ENCODE measurements at regions not wholly inside any gene's neighbourhood (a gene's known extent, or its start where the extent isn't known, plus 50 kb on each side); places are given as distances from the start of the nearest gene placed in this dataset.

GRCh38 chr4:156710365-156711192 lies 261.0 kb downstream of the PDGFC start:
- ATAC-seq (no peak), DNase-seq (ENCODE audit: low spot score in 2 of 2) (no peak)
- H3K36me3 Mint-ChIP-seq, result no peaks in the 10 kb centered on the region
- peaks cover 6% of the 10 kb centered on the region for H3K9me3 Mint-ChIP-seq
- H3K27ac Mint-ChIP-seq, result no peak overlapping the region
- no peaks in the 10 kb centered on the region for H3K4me1 Mint-ChIP-seq
- no peak overlapping the region for H3K4me3 Mint-ChIP-seq

GRCh38 chr4:156705311-156705710 lies 266.3 kb downstream of the PDGFC start:
- ATAC-seq (no peak), DNase-seq (ENCODE audit: low spot score in 2 of 2) (no peak)
- Mint-ChIP-seq H3K27ac (no peak overlapping the region), H3K36me3 (no peaks in the 10 kb centered on the region), H3K4me1 (no peaks in the 10 kb centered on the region), H3K4me3 (no peak overlapping the region), H3K9me3 (peaks cover 5% of the 10 kb centered on the region)

GRCh38 chr4:156695163-156695562 lies 276.4 kb downstream of the PDGFC start:
- Mint-ChIP-seq H3K4me3 (no peak overlapping the region), H3K36me3 (no peaks in the 10 kb centered on the region), H3K9me3 (peaks cover 5% of the 10 kb centered on the region), H3K4me1 (no peaks in the 10 kb centered on the region), H3K27ac (no peak overlapping the region)
- DNase-seq (ENCODE audit: low spot score in 2 of 2) (no peak), ATAC-seq (no peak)

- H3K4me1 Mint-ChIP-seq, result no peaks in the 10 kb centered on the region
- no peak overlapping the region for H3K4me3 Mint-ChIP-seq
- ATAC-seq (no peak), DNase-seq (ENCODE audit: low spot score in 2 of 2) (no peak)
- H3K27ac Mint-ChIP-seq, result no peak overlapping the region
- peaks cover 5% of the 10 kb centered on the region for H3K9me3 Mint-ChIP-seq
- no peaks in the 10 kb centered on the region for H3K36me3 Mint-ChIP-seq
Measured at GRCh38 chr4:156694413-156694812, 277.2 kb downstream of the PDGFC start.

- Mint-ChIP-seq H3K27ac (no peak overlapping the region), H3K36me3 (no peaks in the 10 kb centered on the region), H3K4me1 (no peaks in the 10 kb centered on the region), H3K4me3 (no peak overlapping the region), H3K9me3 (peaks cover 9% of the 10 kb centered on the region)
- no peak for DNase-seq (ENCODE audit: low spot score in 2 of 2)
- ATAC-seq, result no peak
Measured at GRCh38 chr4:156693557-156693956, 278.0 kb downstream of the PDGFC start.

- DNase-seq (ENCODE audit: low spot score in 2 of 2), result no peak
- no peaks in the 10 kb centered on the region for H3K36me3 Mint-ChIP-seq
- no peak overlapping the region for H3K27ac Mint-ChIP-seq
- no peak for ATAC-seq
- no peak overlapping the region for H3K4me3 Mint-ChIP-seq
- peaks cover 9% of the 10 kb centered on the region for H3K9me3 Mint-ChIP-seq
- H3K4me1 Mint-ChIP-seq, result no peaks in the 10 kb centered on the region
Measured at GRCh38 chr4:156692016-156692415, 279.6 kb downstream of the PDGFC start.

GRCh38 chr4:156690572-156690971 lies 281.0 kb downstream of the PDGFC start:
- DNase-seq (ENCODE audit: low spot score in 2 of 2) (no peak), ATAC-seq (no peak)
- H3K4me1 Mint-ChIP-seq, result no peaks in the 10 kb centered on the region
- H3K27ac Mint-ChIP-seq, result no peak overlapping the region
- H3K9me3 Mint-ChIP-seq, result peaks cover 9% of the 10 kb centered on the region
- H3K4me3 Mint-ChIP-seq, result no peak overlapping the region
- H3K36me3 Mint-ChIP-seq, result no peaks in the 10 kb centered on the region

GRCh38 chr4:156686120-156686519 lies 285.5 kb downstream of the PDGFC start:
- DNase-seq (ENCODE audit: low spot score in 2 of 2) (no peak), ATAC-seq (no peak)
- no peak overlapping the region for H3K4me3 Mint-ChIP-seq
- no peak overlapping the region for H3K27ac Mint-ChIP-seq
- peaks cover 8% of the 10 kb centered on the region for H3K9me3 Mint-ChIP-seq
- no peaks in the 10 kb centered on the region for H3K36me3 Mint-ChIP-seq
- no peaks in the 10 kb centered on the region for H3K4me1 Mint-ChIP-seq

GRCh38 chr4:156685308-156685707 lies 286.3 kb downstream of the PDGFC start:
- ATAC-seq, result no peak
- H3K9me3 Mint-ChIP-seq, result peaks cover 8% of the 10 kb centered on the region
- H3K4me1 Mint-ChIP-seq, result no peaks in the 10 kb centered on the region
- no peak for DNase-seq (ENCODE audit: low spot score in 2 of 2)
- no peaks in the 10 kb centered on the region for H3K36me3 Mint-ChIP-seq
- no peak overlapping the region for H3K27ac Mint-ChIP-seq
- no peak overlapping the region for H3K4me3 Mint-ChIP-seq

GRCh38 chr4:156677656-156678055 lies 293.9 kb downstream of the PDGFC start:
- DNase-seq (ENCODE audit: low spot score in 2 of 2) (no peak), ATAC-seq (no peak)
- Mint-ChIP-seq H3K36me3 (no peaks in the 10 kb centered on the region), H3K4me1 (no peaks in the 10 kb centered on the region), H3K4me3 (no peak overlapping the region), H3K27ac (no peak overlapping the region), H3K9me3 (peaks cover 4% of the 10 kb centered on the region)

- no peak for ATAC-seq
- no peak for DNase-seq (ENCODE audit: low spot score in 2 of 2)
- Mint-ChIP-seq H3K9me3 (peaks cover 4% of the 10 kb centered on the region), H3K4me1 (no peaks in the 10 kb centered on the region), H3K27ac (no peak overlapping the region), H3K36me3 (no peaks in the 10 kb centered on the region), H3K4me3 (no peak overlapping the region)
Measured at GRCh38 chr4:156677131-156677531, 294.5 kb downstream of the PDGFC start.

GRCh38 chr4:156676116-156676851 lies 295.3 kb downstream of the PDGFC start:
- no peak overlapping the region for H3K27ac Mint-ChIP-seq
- DNase-seq (ENCODE audit: low spot score in 2 of 2) (no peak), ATAC-seq (no peak)
- H3K4me1 Mint-ChIP-seq, result no peaks in the 10 kb centered on the region
- H3K9me3 Mint-ChIP-seq, result peaks cover 4% of the 10 kb centered on the region
- no peak overlapping the region for H3K4me3 Mint-ChIP-seq
- H3K36me3 Mint-ChIP-seq, result no peaks in the 10 kb centered on the region

- Mint-ChIP-seq H3K27ac (no peak overlapping the region), H3K36me3 (no peaks in the 10 kb centered on the region), H3K9me3 (no peaks in the 10 kb centered on the region), H3K4me3 (no peak overlapping the region), H3K4me1 (no peaks in the 10 kb centered on the region)
- DNase-seq (ENCODE audit: low spot score in 2 of 2) (no peak), ATAC-seq (no peak)
Measured at GRCh38 chr4:156673483-156673882, 298.1 kb downstream of the PDGFC start.

GRCh38 chr4:156672492-156673305 lies 298.9 kb downstream of the PDGFC start:
- Mint-ChIP-seq H3K4me1 (no peaks in the 10 kb centered on the region), H3K27ac (no peak overlapping the region), H3K9me3 (no peaks in the 10 kb centered on the region), H3K36me3 (no peaks in the 10 kb centered on the region), H3K4me3 (no peak overlapping the region)
- DNase-seq (ENCODE audit: low spot score in 2 of 2) (no peak), ATAC-seq (no peak)

GRCh38 chr4:156665780-156666366 lies 305.7 kb downstream of the PDGFC start:
- no peak overlapping the region for H3K27ac Mint-ChIP-seq
- peaks cover 7% of the 10 kb centered on the region for H3K9me3 Mint-ChIP-seq
- no peak for ATAC-seq
- no peaks in the 10 kb centered on the region for H3K36me3 Mint-ChIP-seq
- no peak for DNase-seq (ENCODE audit: low spot score in 2 of 2)
- no peaks in the 10 kb centered on the region for H3K4me1 Mint-ChIP-seq
- no peak overlapping the region for H3K4me3 Mint-ChIP-seq
